Tibial nerve (tissue), 4 donors: ENCODE measurements at regions not wholly inside any gene's neighbourhood (a gene's known extent, or its start where the extent isn't known, plus 50 kb on each side); places are given as distances from the start of the nearest gene placed in this dataset.
A peak's percentile ranks its signal among the peaks of the same experiment; 100 is the strongest.

Experiments used
- DNase-seq, 2 donors: peaks; one replicate each; pipeline ENCODE4 v3.0.0-alpha.2; 2019; ENCODE audit warnings: low spot score in 2 of 2
- H3K27ac ChIP-seq, 4 donors: fragments of 200-600 bp; sonication (generic) in 3 of 4; one replicate each; pipeline ENCODE4 v1.5.1; 2017 to 2019; ENCODE audit warnings: mild to moderate bottlenecking in 1 of 4
- H3K27me3 ChIP-seq, 2 donors: fragments of 200-600 bp; sonication (generic) in 1 of 2; one replicate each; pipeline versions ENCODE4 v1.5.1 to v1.6.0; 2017 to 2019
- H3K36me3 ChIP-seq, 3 donors: fragments of 200-600 bp; sonication (generic); one replicate each; pipeline ENCODE4 v1.5.1; 2018 to 2019
- H3K4me1 ChIP-seq, 4 donors: fragments of 200-600 bp; sonication (generic) in 3 of 4; one replicate each; pipeline ENCODE4 v1.5.1; 2017 to 2019
- H3K4me3 ChIP-seq, 4 donors: fragments of 200-600 bp; sonication (generic) in 3 of 4; one replicate each; pipeline ENCODE4 v1.5.1; 2017 to 2019; ENCODE audit warnings: mild to moderate bottlenecking in 1 of 4, moderate library complexity in 1 of 4
- H3K9me3 ChIP-seq, 4 donors: fragments of 200-600 bp; sonication (generic) in 3 of 4; one replicate each; pipeline ENCODE4 v1.5.1; 2017 to 2019
- EP300 ChIP-seq, 2 donors: sonication (generic); formaldehyde crosslinking; IDR thresholded peaks; one replicate each; pipeline ENCODE4 v1.6.1; 2017; ENCODE audit warnings: antibody characterized with exemption in 2 of 2, mild to moderate bottlenecking in 1 of 2
- POLR2A ChIP-seq, 2 donors: fragments of 450-650 bp; IDR thresholded peaks; one replicate each; pipeline ENCODE4 v1.6.1; 2017; ENCODE audit warnings: antibody characterized with exemption in 2 of 2, mild to moderate bottlenecking in 2 of 2, moderate library complexity in 2 of 2
- WGBS, 2 donors: methylation state at CpG; one replicate each; pipeline ENCODE4 v1.1.5; 2018; 5-methylcytosine and 5-hydroxymethylcytosine counted together
- TF ChIP-seq, protein P1 (sequence below), 5 experiments: fragments of 200-600 bp in 3 of 5; fragments of 450-650 bp in 2 of 5; sonication (generic) in 3 of 5; IDR thresholded peaks; one replicate each; pipeline ENCODE4 v1.5.1; 2016 to 2019; ENCODE audit warnings: antibody characterized with exemption in 5 of 5, mild to moderate bottlenecking in 3 of 5, moderate library complexity in 2 of 5

DNA sequence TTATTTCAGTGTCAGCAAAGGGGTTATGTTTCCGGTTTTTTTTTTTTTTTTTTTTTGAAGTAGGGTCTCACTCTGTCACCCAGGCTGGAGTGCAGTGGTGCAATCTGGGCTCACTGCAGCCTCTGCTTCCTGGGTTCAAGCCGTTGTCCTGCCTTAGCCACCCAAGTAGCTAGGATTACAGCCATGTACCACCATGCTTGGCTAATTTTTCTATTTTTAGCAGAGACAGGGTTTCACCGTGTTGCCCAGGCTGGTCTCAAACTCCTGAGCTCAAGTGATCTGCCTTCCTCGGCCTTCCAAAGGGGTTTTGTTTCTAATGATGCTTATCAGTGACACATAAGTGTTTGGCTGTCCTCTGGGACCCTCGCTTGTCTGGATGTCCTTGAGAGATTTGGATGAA, 235.7 kb upstream of the C2CD4B start:
- WGBS, 2 donors, result 93 to 94% methylated on average over 5 of the region's 5 CpGs

DNA sequence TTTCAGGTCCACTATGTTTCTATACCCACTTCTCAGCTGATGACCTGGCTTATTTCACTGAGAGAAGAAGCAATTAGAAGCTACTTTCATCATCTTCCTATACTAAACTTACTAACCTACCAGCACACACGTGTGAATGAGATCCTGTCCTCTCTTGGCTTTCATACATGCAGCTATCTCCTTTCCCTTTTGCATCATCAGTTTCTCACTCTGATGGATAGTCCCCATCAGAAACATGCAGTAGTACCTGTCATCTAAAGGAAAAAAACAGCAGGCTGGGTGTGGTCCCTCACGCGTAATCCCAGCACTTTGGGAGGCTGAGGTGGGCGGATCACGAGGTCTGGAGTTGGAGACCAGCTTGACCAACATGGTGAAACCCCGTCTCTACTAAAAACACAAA, 237.6 kb upstream of the C2CD4B start:
- 96 to 98% methylated on average over 6 of the region's 6 CpGs for WGBS, 2 donors
- no peak for DNase-seq
- Histone ChIP-seq H3K27ac (no peak overlapping the region), H3K9me3 (peaks cover 0 to 6% (median 0%) of the 10 kb centered on the region in 4 donors), H3K36me3 (no peaks in the 10 kb centered on the region), H3K4me3 (no peak overlapping the region), H3K4me1 (peaks cover 0 to 38% (median 4%) of the 10 kb centered on the region in 4 donors), H3K27me3 (no peaks in the 10 kb centered on the region)
- no peak for TF ChIP-seq POLR2A (IDR thresholded peaks at IDR 0.05)
- TF ChIP-seq, protein P1, sequence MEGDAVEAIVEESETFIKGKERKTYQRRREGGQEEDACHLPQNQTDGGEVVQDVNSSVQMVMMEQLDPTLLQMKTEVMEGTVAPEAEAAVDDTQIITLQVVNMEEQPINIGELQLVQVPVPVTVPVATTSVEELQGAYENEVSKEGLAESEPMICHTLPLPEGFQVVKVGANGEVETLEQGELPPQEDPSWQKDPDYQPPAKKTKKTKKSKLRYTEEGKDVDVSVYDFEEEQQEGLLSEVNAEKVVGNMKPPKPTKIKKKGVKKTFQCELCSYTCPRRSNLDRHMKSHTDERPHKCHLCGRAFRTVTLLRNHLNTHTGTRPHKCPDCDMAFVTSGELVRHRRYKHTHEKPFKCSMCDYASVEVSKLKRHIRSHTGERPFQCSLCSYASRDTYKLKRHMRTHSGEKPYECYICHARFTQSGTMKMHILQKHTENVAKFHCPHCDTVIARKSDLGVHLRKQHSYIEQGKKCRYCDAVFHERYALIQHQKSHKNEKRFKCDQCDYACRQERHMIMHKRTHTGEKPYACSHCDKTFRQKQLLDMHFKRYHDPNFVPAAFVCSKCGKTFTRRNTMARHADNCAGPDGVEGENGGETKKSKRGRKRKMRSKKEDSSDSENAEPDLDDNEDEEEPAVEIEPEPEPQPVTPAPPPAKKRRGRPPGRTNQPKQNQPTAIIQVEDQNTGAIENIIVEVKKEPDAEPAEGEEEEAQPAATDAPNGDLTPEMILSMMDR (IDR thresholded peaks at IDR 0.05), result no peak
- TF ChIP-seq EP300 (IDR thresholded peaks at IDR 0.05), result no peak

More for the DNA sequence above, 235.7 kb upstream of the C2CD4B start:
- Histone ChIP-seq H3K4me3 (no peak overlapping the region), H3K4me1 (peaks cover 0 to 38% (median 4%) of the 10 kb centered on the region in 4 donors), H3K36me3 (no peaks in the 10 kb centered on the region), H3K27me3 (no peaks in the 10 kb centered on the region), H3K9me3 (peaks cover 0 to 6% (median 0%) of the 10 kb centered on the region in 4 donors), H3K27ac (no peak overlapping the region)
- TF ChIP-seq POLR2A (IDR thresholded peaks at IDR 0.05) (no peak), EP300 (IDR thresholded peaks at IDR 0.05) (no peak)
- TF ChIP-seq, protein P1 (IDR thresholded peaks at IDR 0.05), result no peak
- no peak for DNase-seq

DNA sequence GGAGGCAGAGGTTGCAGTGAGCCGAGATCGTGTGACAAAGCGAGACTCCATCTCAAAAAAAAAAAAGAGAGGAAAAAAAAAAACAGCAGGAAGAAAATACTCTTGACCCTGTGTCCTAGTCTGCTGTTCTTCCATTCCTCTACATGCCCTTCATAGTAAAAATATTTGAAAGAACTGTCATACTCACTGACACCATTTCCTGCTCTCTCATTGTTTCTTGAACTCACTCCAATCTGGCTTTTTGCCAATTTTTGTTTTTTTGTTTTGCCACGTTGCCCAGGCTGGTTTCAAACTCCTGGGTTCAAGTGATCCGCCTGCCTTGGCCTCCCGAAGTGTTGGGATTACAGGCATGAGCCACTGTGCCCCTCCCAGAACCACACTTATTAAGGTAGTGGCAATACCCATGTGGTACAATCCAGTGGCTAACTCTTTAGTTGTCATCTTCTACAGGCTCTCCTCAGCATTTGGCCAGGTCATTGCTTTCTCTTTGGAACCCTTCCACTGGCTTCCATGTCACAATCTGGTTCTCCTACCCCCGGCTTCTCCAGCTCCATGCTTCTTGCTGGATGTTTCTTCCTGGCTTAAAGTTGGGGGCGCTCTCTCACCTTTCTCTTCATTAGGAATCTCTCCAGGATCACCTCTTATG, 238.2 kb upstream of the C2CD4B start:
- peaks cover 0 to 6% (median 0%) of the 10 kb centered on the region in 4 donors for H3K9me3 ChIP-seq
- no peak for DNase-seq
- H3K4me1 ChIP-seq, result peaks cover 0 to 42% (median 4%) of the 10 kb centered on the region in 4 donors
- 69 to 76% methylated on average over 8 of the region's 8 CpGs for WGBS, 2 donors
- H3K27me3 ChIP-seq, result no peaks in the 10 kb centered on the region
- no peaks in the 10 kb centered on the region for H3K36me3 ChIP-seq
- TF ChIP-seq EP300 (IDR thresholded peaks at IDR 0.05) (peak in 1 of 2 donors; percentile 40), POLR2A (IDR thresholded peaks at IDR 0.05) (no peak)
- TF ChIP-seq, protein P1 (IDR thresholded peaks at IDR 0.05), result no peak
- no peak overlapping the region for H3K4me3 ChIP-seq
- H3K27ac ChIP-seq, result no peak overlapping the region

DNA sequence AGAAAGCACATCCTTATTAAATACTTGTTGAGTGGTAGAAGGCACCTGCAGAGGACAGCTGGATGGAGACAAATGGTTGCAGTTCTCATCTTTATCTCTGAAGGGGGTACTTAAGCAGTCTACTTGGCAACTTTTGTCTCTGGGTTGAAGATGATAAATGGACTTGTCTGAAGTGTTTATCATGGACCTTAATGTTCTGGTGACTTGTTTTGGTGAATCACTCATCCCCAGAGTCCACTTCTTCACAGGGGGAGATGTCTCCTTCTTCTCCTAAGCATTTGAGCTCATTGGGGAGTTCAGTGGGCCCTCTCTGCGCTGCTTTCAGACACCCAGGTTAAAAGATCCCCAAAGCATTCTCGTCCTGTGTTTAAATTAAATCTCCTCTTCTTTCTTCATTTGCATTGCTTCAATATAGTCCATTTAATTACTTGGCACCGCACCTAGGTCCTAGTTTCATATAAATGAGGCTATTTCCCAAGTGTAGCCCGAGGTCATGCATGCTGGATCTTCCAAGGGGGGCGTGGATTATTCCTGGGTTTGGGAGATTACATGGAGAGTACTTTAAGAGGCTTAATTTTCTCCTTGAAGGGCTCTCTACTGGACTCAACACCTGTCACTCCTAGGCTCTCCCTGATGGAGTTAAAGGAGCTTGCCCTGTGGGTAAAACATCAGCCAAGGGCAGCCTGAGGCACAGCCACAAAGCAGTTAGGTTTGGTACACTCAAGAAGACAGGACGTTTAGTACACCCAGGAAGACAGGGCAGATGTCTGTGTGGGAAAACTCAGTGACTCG, 239.3 kb upstream of the C2CD4B start:
- WGBS, 2 donors, result 76 to 80% methylated on average over 7 of the region's 7 CpGs
- Histone ChIP-seq H3K27ac (no peak overlapping the region), H3K9me3 (peaks cover 0 to 6% (median 0%) of the 10 kb centered on the region in 4 donors), H3K4me1 (peaks cover 0 to 51% (median 4%) of the 10 kb centered on the region in 4 donors), H3K27me3 (no peaks in the 10 kb centered on the region), H3K4me3 (no peak overlapping the region), H3K36me3 (no peaks in the 10 kb centered on the region)
- no peak for DNase-seq
- TF ChIP-seq EP300 (IDR thresholded peaks at IDR 0.05) (no peak), POLR2A (IDR thresholded peaks at IDR 0.05) (no peak)
- TF ChIP-seq, protein P1 (IDR thresholded peaks at IDR 0.05), result no peak

DNA sequence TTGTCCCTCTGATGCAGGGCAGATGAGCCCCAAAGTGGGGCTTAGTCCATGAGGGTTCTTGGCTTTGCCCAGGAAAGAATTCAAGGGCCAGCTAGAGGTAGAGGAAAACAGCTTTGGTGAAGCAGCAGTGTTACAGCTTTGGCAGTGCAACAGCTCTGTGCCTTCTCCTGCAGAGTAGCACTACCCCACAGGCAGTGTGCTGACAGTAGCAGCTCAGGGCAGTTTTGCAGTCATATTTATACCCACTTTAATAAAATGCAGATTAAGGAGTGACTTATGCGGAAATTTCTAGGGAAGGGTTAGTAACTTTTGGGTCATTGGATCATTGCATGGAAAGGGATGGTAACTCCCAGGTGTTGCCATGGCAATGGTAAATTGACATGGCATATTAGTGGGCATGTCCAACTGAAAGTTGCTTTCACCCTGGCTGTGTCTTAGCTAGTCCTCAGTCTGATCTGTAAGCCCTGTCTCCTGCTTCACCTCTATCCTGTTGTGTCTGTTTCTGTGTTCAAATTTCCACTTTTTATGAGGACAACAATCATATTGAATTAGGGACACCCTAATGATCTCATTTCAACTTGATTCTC, 241.3 kb upstream of the C2CD4B start:
- Histone ChIP-seq H3K36me3 (no peaks in the 10 kb centered on the region), H3K4me3 (no peak overlapping the region), H3K27me3 (no peaks in the 10 kb centered on the region), H3K4me1 (peaks cover 0 to 51% (median 4%) of the 10 kb centered on the region in 4 donors), H3K9me3 (no peaks in the 10 kb centered on the region), H3K27ac (no peak overlapping the region)
- TF ChIP-seq, protein P1 (IDR thresholded peaks at IDR 0.05), result no peak
- TF ChIP-seq EP300 (IDR thresholded peaks at IDR 0.05) (no peak), POLR2A (IDR thresholded peaks at IDR 0.05) (no peak)
- WGBS, 2 donors, result 100% methylated on average over 1 of the region's 1 CpG
- no peak for DNase-seq
